Stomach (tissue), 8 donors: ENCODE measurements at regions not wholly inside any gene's neighbourhood (a gene's known extent, or its start where the extent isn't known, plus 50 kb on each side); places are given as distances from the start of the nearest gene placed in this dataset.
A peak's percentile ranks its signal among the peaks of the same experiment; 100 is the strongest.

Experiments used
- DNase-seq, 2 donors: peaks; one replicate each; pipeline versions ENCODE4 v3.0.0 to v3.0.0-alpha.2; 2013 to 2019
- H3K27ac ChIP-seq, 5 donors: fragments of 200-600 bp in 4 of 5; sonication (generic) in 4 of 5; one replicate each; pipeline ENCODE4 v1.5.1; 2013 to 2019; ENCODE audit warnings: mild to moderate bottlenecking in 1 of 5, moderate library complexity in 1 of 5
- H3K27me3 ChIP-seq, 3 donors: fragments of 200-600 bp; sonication (generic); one replicate each; pipeline ENCODE4 v1.5.1; 2017 to 2019; ENCODE audit warnings: mixed run types in 1 of 3
- H3K36me3 ChIP-seq, 4 donors: fragments of 200-600 bp; sonication (generic); 1 replicate in 3 of 4; 2 replicates in 1 of 4; pipeline ENCODE4 v1.5.1; 2016 to 2019
- H3K4me1 ChIP-seq, 4 donors: fragments of 200-600 bp; sonication (generic); one replicate each; pipeline ENCODE4 v1.5.1; 2016 to 2019
- H3K4me3 ChIP-seq, 4 donors: fragments of 200-600 bp; sonication (generic) in 3 of 4; one replicate each; pipeline ENCODE4 v1.5.1; 2016 to 2019; ENCODE audit warnings: mild to moderate bottlenecking in 1 of 4
- H3K9me3 ChIP-seq, 4 donors: fragments of 200-600 bp; sonication (generic); one replicate each; pipeline ENCODE4 v1.5.1; 2016 to 2019
- CTCF ChIP-seq, 7 experiments: fragments of 450-650 bp in 4 of 7; fragments of 200-600 bp in 3 of 7; sonication (generic) in 3 of 7; IDR thresholded peaks; one replicate each; pipeline ENCODE4 v1.5.1; 2016 to 2019; ENCODE audit warnings: antibody characterized with exemption in 7 of 7, control low read depth in 2 of 7, mild to moderate bottlenecking in 1 of 7
- EP300 ChIP-seq: sonication (generic); formaldehyde crosslinking; IDR thresholded peaks from one replicate; pipeline ENCODE4 v1.6.1; 2017; ENCODE audit warnings: antibody characterized with exemption
- POLR2A ChIP-seq, 4 donors: fragments of 450-650 bp; IDR thresholded peaks; one replicate each; pipeline ENCODE4 v1.6.1; 2016; ENCODE audit warnings: antibody characterized with exemption in 4 of 4, control low read depth in 2 of 4, mild to moderate bottlenecking in 1 of 4, moderate library complexity in 1 of 4
- POLR2AphosphoS5 ChIP-seq, 3 donors: sonication (generic); formaldehyde crosslinking; IDR thresholded peaks; one replicate each; pipeline ENCODE4 v1.6.1; 2016; ENCODE audit warnings: antibody characterized with exemption in 3 of 3
- WGBS, 5 donors: extraction: QIAGEN DNeasy Blood & Tissue Kit in 3 of 5; methylation state at CpG; one replicate each; pipeline versions ENCODE4 v1.1.5 to v1.1.7; 2013 to 2018; 5-methylcytosine and 5-hydroxymethylcytosine counted together
- intact Hi-C: fragments of 100-400 bp; cut with DNase I; formaldehyde crosslinking; loops from one replicate; pipeline ENCODE4 v1.15.1; 2023; ENCODE audit warnings: low total_unique reads
- donor health status: healthy with polysubstance abuse.
- donor health status: Bipolar disorder and iron deficiency.
- donor health status: healthy.

- TF ChIP-seq POLR2A (IDR thresholded peaks at IDR 0.05) (no peak), EP300 (no peak), POLR2AphosphoS5 (IDR thresholded peaks at IDR 0.05) (no peak), CTCF (IDR thresholded peaks at IDR 0.05) (no peak)
- intact Hi-C loops: no loop called here
- no peak overlapping the region for H3K4me3 ChIP-seq
- peaks cover 0 to 5% (median 0%) of the 10 kb centered on the region in 3 donors for H3K27me3 ChIP-seq
- no peak overlapping the region for H3K27ac ChIP-seq
- H3K36me3 ChIP-seq: no peaks in the 10 kb centered on the region
- no peaks in the 10 kb centered on the region for H3K9me3 ChIP-seq
- 41 to 50% (median 44%) methylated on average over 5 of the region's 5 CpGs for WGBS, 5 donors
- peak in 1 of 2 donors; percentile 2 for DNase-seq
- H3K4me1 ChIP-seq: no peaks in the 10 kb centered on the region
Observed at GRCh38 chr14:29217813-29218450, 451.3 kb downstream of the FOXG1 start.

GRCh38 chr14:29220072-29220471, 453.5 kb downstream of the FOXG1 start:
- WGBS, 5 donors: 28 to 43% (median 35%) methylated on average over 4 of the region's 4 CpGs
- H3K36me3 ChIP-seq: no peaks in the 10 kb centered on the region
- intact Hi-C loops: no loop called here

GRCh38 chr14:29220566-29220965, 454.0 kb downstream of the FOXG1 start:
- WGBS, 5 donors: 42 to 66% (median 51%) methylated on average over 3 of the region's 3 CpGs
- intact Hi-C loops: no loop called here
- no peaks in the 10 kb centered on the region for H3K4me1 ChIP-seq
- DNase-seq: no peak
- TF ChIP-seq POLR2A (IDR thresholded peaks at IDR 0.05) (no peak), POLR2AphosphoS5 (IDR thresholded peaks at IDR 0.05) (no peak), EP300 (no peak), CTCF (IDR thresholded peaks at IDR 0.05) (no peak)
- peaks cover 0 to 5% (median 0%) of the 10 kb centered on the region in 3 donors for H3K27me3 ChIP-seq
- H3K27ac ChIP-seq: no peak overlapping the region
- no peak overlapping the region for H3K4me3 ChIP-seq
- H3K36me3 ChIP-seq: no peaks in the 10 kb centered on the region
- no peaks in the 10 kb centered on the region for H3K9me3 ChIP-seq

More at GRCh38 chr14:29220072-29220471, 453.5 kb downstream of the FOXG1 start:
- Histone ChIP-seq H3K4me3 (no peak overlapping the region), H3K27ac (no peak overlapping the region), H3K27me3 (peaks cover 0 to 5% (median 0%) of the 10 kb centered on the region in 3 donors), H3K4me1 (no peaks in the 10 kb centered on the region), H3K9me3 (no peaks in the 10 kb centered on the region)
- TF ChIP-seq POLR2AphosphoS5 (IDR thresholded peaks at IDR 0.05): no peak
- TF ChIP-seq EP300: no peak
- no peak for TF ChIP-seq POLR2A (IDR thresholded peaks at IDR 0.05)
- no peak for TF ChIP-seq CTCF (IDR thresholded peaks at IDR 0.05)
- no peak for DNase-seq

- Histone ChIP-seq H3K4me1 (no peaks in the 10 kb centered on the region), H3K36me3 (no peaks in the 10 kb centered on the region), H3K27ac (no peak overlapping the region), H3K9me3 (no peaks in the 10 kb centered on the region), H3K4me3 (no peak overlapping the region), H3K27me3 (peaks cover 0 to 5% (median 0%) of the 10 kb centered on the region in 3 donors)
- no peak for TF ChIP-seq CTCF (IDR thresholded peaks at IDR 0.05)
- no peak for TF ChIP-seq POLR2A (IDR thresholded peaks at IDR 0.05)
- TF ChIP-seq POLR2AphosphoS5 (IDR thresholded peaks at IDR 0.05): no peak
- TF ChIP-seq EP300: no peak
- no peak for DNase-seq
- intact Hi-C loops: no loop called here
- 30 to 38% (median 36%) methylated on average over 1 of the region's 1 CpG for WGBS, 5 donors
Observed at GRCh38 chr14:29222006-29222405, 455.4 kb downstream of the FOXG1 start.
